ENCODE measurements at regions not wholly inside any gene's neighbourhood (a gene's known extent, or its start where the extent isn't known, plus 50 kb on each side); places are given as distances from the start of the nearest gene placed in this dataset.

GRCh38 chr2:15860051-15860663 is 80.2 kb upstream of the MYCN start:
- peaks cover 25% of the 10 kb centered on the region for H3K4me1 Mint-ChIP-seq
- no peak overlapping the region for H3K27ac Mint-ChIP-seq (ENCODE audit: unreplicated experiment)
- no peaks in the 10 kb centered on the region for H3K36me3 Mint-ChIP-seq (ENCODE audit: low read depth)
- H3K27me3 Mint-ChIP-seq (ENCODE audit: low read depth): no peaks in the 10 kb centered on the region
- H3K4me3 Mint-ChIP-seq: no peak overlapping the region
- no peak for DNase-seq (ENCODE audit: low read depth, low spot score)
- peaks cover 4% of the 10 kb centered on the region for H3K9me3 Mint-ChIP-seq
- TF ChIP-seq, protein P1, sequence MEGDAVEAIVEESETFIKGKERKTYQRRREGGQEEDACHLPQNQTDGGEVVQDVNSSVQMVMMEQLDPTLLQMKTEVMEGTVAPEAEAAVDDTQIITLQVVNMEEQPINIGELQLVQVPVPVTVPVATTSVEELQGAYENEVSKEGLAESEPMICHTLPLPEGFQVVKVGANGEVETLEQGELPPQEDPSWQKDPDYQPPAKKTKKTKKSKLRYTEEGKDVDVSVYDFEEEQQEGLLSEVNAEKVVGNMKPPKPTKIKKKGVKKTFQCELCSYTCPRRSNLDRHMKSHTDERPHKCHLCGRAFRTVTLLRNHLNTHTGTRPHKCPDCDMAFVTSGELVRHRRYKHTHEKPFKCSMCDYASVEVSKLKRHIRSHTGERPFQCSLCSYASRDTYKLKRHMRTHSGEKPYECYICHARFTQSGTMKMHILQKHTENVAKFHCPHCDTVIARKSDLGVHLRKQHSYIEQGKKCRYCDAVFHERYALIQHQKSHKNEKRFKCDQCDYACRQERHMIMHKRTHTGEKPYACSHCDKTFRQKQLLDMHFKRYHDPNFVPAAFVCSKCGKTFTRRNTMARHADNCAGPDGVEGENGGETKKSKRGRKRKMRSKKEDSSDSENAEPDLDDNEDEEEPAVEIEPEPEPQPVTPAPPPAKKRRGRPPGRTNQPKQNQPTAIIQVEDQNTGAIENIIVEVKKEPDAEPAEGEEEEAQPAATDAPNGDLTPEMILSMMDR (conservative IDR thresholded peaks at IDR 0.05): no peak

GRCh38 chr2:15860760-15861159 is 79.6 kb upstream of the MYCN start:
- no peak overlapping the region for H3K4me3 Mint-ChIP-seq
- H3K27me3 Mint-ChIP-seq (ENCODE audit: low read depth): no peaks in the 10 kb centered on the region
- H3K4me1 Mint-ChIP-seq: peaks cover 30% of the 10 kb centered on the region
- no peak overlapping the region for H3K27ac Mint-ChIP-seq (ENCODE audit: unreplicated experiment)
- H3K9me3 Mint-ChIP-seq: peaks cover 4% of the 10 kb centered on the region
- H3K36me3 Mint-ChIP-seq (ENCODE audit: low read depth): no peaks in the 10 kb centered on the region
- TF ChIP-seq, protein P1 (conservative IDR thresholded peaks at IDR 0.05): no peak
- DNase-seq (ENCODE audit: low read depth, low spot score): no peak

DNA sequence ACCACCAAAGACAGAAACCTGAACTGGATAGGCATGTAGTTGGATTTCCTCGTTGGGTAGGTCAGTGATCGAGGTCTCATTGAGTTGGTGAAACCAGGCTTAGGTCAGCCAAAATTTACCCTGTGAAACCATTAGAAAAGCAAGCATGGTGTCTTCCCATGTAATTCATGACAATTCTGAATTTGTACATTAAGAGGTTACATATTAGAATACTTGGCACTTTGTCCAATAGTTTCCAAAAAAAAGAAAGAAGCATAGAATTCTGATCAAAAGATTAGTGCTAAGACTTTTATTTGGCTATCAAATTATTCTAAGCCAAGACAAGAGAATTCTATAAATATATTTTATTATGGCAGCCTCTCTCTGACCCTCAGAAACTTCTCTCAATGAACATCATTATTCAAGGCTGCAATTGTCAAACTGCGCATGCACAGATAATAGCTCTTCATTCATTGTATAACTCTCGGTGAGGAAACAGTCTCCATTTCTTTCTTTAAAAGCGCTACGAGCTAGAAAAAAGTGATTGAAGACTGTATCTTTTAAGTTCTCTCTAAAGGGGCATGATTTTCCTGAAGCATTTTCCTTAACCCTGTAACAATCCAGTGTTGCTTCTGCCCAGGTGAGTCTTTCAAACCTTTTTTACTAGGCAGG is 79.1 kb upstream of the MYCN start:
- H3K27ac Mint-ChIP-seq (ENCODE audit: unreplicated experiment): no peak overlapping the region
- no peak overlapping the region for H3K4me3 Mint-ChIP-seq
- no peak for DNase-seq (ENCODE audit: low read depth, low spot score)
- H3K36me3 Mint-ChIP-seq (ENCODE audit: low read depth): no peaks in the 10 kb centered on the region
- peaks cover 2% of the 10 kb centered on the region for H3K9me3 Mint-ChIP-seq
- TF ChIP-seq, protein P1 (conservative IDR thresholded peaks at IDR 0.05): no peak
- no peaks in the 10 kb centered on the region for H3K27me3 Mint-ChIP-seq (ENCODE audit: low read depth)
- peaks cover 30% of the 10 kb centered on the region for H3K4me1 Mint-ChIP-seq

DNA sequence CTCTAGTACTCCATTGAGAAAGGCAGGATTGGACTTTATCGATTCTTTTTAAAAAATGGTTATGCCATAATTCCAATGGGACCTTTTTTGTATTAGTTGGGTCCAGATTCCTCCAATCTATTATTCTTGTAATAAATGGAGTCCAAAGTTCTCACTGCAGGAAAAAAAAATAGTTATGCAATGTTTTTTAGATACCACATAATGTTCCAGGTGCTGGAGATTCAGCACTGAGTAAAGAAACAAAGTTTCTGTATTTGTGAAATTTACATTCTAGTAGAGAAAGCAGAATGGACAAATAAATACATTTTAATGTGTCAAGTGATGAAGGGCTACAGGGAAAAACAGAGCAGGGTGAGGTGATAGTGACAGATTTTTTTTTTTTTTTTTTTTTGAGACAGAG is 78.5 kb upstream of the MYCN start:
- DNase-seq (ENCODE audit: low read depth, low spot score): no peak
- Mint-ChIP-seq H3K27me3 (ENCODE audit: low read depth) (no peaks in the 10 kb centered on the region), H3K4me3 (no peak overlapping the region), H3K27ac (ENCODE audit: unreplicated experiment) (peak overlapping the region; percentile 16), H3K9me3 (peaks cover 4% of the 10 kb centered on the region), H3K36me3 (ENCODE audit: low read depth) (peaks cover 4% of the 10 kb centered on the region), H3K4me1 (peaks cover 35% of the 10 kb centered on the region)
- TF ChIP-seq, protein P1 (conservative IDR thresholded peaks at IDR 0.05): no peak

GRCh38 chr2:15863089-15863488 is 77.3 kb upstream of the MYCN start:
- H3K4me1 Mint-ChIP-seq: peaks cover 28% of the 10 kb centered on the region
- H3K9me3 Mint-ChIP-seq: peaks cover 7% of the 10 kb centered on the region
- no peak overlapping the region for H3K27ac Mint-ChIP-seq (ENCODE audit: unreplicated experiment)
- no peak for DNase-seq (ENCODE audit: low read depth, low spot score)
- no peak overlapping the region for H3K4me3 Mint-ChIP-seq
- H3K36me3 Mint-ChIP-seq (ENCODE audit: low read depth): peaks cover 4% of the 10 kb centered on the region
- H3K27me3 Mint-ChIP-seq (ENCODE audit: low read depth): no peaks in the 10 kb centered on the region
- TF ChIP-seq, protein P1 (conservative IDR thresholded peaks at IDR 0.05): no peak

Measured in neural crest cell (in vitro differentiated cells).